HG02981 (cell line): ENCODE measurements at regions not wholly inside any gene's neighbourhood (a gene's known extent, or its start where the extent isn't known, plus 50 kb on each side); places are given as distances from the start of the nearest gene placed in this dataset.

Experiments
- ATAC-seq: cut with Tn5 transposase; IDR thresholded peaks from one replicate; pipeline ENCODE4 v1.9.1; 2021; ENCODE audit warnings: mild to moderate bottlenecking, moderate library complexity; ENCODE audit not compliant: unreplicated experiment

DNA sequence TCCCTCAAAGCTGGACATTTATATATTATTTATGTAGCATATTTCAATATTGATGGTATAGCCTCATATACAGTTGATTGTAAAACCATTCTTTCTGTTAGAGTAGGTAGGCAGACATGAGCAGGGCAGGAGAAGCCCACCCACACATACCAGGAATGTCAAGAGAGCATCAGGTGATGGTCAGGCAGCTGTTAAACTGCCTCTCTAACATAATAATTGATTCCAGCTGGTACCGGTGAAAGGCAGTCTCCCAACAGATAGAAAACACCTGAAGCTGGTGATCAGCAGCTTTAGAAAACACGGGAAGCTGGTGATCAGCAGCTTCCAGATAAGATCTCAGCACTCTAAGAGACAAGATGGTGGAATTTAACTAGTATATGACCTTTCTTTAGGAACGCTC lies 132.9 kb downstream of the SLITRK6 start:
- no peak for ATAC-seq

DNA sequence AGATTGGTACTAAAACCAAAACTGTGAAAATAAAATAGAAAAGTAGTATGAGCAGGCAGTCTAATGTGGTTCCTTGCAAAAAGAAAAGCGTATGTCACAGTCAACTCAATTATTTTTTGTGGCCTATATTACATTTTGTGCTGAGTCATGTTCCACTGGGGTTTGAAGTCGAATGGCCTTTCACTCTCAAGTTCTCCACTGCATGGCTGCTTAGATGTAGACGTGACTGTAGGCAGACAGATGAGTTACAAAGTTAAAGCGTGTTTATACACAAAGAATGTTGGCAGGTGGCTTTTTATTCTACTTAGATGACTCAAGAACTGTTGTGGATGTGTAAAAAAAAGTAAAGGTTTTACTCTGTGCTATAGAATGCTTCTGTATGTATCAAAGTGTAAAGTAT lies 133.9 kb downstream of the SLITRK6 start:
- ATAC-seq = no peak

DNA sequence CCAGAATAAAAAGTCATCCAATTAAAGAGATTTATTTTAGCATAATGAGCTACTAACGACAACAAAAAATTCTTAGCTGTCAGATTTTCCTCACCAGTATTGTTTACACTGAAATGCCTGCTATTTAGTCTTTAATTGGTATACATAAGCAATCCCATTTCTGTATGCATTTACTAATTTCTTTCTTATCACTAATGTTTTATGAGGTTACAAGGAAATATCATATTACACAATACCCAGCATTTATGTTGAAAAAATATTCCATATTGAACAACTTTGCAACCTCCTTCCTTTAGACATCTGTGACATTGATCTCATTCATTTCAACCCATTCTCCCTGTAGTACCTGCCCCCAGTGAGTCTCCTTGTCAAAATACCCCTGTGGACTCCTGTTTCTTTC lies 135.4 kb downstream of the SLITRK6 start:
- no peak for ATAC-seq

DNA sequence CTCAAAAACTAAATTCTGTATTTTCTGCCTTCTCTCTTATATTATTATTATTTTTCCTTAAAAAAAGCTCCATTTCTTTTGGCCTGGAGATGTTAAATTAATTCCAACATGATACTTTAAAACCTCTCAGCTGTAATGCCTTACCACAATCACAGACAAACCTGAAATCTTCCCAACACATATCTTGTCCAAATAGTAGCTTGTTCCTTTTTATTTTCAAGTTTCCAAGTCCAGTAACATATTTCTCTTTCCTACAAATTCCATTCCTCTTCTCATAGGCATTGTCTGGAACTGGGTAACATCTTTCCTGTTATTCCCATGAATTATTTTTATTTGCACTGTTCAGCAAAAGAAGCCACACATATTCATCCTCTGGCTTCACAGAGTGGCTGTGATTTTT lies 137.0 kb downstream of the SLITRK6 start:
- no peak for ATAC-seq

DNA sequence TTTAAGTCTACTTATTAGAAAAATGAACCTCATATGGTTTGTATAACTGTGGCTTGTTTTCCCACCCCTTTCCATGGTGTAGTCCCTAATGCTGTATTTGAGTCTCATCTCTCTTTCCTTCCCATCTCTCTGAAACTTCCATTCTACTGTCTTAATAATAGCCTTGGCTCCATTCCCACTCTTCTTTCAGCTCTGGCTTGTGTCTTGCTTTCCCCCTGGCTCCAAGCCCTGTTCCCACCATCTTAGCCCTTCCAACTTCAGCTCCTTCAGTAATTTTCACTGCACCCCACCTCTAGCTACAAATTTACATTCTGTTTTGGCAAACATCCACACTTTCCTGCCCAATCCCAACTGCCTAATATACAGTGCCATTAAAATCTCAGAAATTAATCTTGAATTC lies 137.5 kb downstream of the SLITRK6 start:
- ATAC-seq = no peak

DNA sequence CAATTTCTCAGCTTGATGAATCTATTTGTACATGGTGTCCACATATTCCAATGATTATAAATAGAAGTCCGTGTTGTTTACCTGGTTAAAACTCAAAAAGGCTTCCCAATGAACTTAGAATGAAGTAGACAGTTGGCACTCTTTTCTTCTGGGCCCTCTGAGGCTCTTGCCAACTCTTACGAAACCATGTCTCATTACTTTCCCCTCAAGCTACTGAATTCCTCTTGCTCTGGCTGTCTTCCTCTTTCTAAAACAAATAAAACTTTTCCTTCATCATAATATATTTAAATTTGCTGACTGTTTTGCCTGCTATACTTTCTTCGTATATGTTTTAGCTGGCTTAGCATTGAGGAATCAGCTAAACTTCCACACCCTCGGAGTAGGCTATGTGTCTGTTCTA lies 139.7 kb downstream of the SLITRK6 start:
- no peak for ATAC-seq

DNA sequence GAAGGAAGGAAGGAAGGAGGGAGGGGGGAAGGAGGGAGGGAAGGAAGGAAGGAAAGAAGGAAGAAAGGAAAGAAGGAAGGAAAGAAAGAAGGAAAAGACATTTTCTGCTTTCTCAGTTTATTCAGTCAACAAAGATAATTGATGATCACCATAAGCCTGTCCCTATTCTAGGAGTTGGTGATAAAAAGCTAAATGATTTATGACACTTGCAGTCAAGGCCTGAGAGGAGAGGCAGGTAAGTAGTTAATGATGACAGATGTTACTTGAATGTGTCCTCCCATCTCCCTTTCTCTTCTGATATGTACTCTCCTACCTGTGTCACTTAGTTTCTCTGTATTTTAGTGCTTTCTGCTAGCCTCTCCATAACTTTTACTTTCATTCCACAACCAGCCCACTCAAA lies 141.3 kb downstream of the SLITRK6 start:
- ATAC-seq = no peak

DNA sequence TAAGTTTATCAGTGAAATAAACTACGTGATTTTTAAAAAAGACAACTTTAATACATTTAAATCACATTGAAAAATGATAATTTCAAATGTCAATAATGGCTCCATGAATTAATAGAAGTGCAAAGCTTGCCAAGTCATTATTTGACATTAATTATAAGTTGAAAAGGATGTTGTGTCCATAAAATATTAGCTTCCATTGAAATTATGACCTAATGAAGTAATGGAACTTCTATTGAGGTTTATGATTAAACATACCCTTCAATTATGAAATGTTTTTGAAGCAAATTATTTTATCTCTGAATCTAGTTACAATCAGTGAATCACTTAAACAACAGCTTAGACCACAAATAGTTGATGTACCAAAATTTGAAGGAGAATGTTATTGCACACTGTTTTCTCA lies 144.2 kb downstream of the SLITRK6 start:
- no peak for ATAC-seq

DNA sequence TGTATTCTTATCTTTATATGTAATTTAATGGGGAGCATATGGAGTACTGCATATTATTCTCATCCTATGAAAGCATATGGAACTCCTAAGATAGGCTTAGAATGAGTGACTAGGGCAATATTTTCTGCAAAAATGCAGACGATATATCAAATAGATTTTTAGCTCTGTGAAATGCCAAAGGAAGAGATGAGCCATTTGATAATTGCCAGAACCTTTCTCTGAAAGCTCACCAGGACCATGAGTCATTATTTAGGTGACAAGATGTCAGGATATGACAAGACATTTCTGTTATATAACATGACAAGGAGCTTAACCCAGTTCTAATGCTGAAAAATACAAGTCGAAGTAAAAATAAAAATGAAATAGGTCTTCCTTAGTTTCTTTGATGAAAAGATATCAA lies 145.0 kb downstream of the SLITRK6 start:
- ATAC-seq = no peak

DNA sequence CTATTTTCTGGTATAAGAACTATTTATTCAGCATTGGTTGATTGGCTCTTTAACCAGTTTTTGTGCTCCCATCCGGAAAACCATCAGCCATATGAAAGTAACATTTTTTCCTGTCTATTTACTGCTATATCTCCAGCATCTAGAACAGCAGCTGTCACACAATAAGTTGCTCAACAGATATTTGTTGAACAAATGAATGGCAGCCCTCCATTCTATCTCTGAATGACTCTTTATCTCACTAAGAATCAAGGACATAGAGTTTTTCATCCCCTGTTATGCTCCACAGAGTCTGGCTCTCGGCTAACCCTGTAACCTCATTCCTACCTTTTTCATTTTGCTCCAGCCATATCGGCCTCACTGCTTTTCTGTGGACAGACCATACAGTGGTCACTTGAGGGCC lies 145.5 kb downstream of the SLITRK6 start:
- no peak for ATAC-seq

DNA sequence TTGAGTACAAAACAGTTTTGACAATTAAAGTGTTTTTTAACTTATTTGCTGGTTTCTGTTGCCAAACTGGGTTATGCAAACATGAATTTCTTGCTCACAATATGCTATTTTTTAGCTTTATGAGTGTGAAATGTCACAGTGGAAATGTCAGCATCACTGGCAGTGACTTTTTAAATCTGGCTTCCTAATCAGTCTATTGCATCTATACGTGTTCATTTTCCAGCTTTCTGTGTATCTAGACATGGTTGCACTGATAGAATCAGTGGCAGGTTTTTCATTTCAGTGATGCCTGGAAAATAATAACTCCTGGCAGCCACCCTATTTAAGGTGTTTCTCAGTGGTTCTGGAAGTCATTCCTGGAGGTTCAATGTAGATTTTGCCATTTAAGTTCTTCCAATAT lies 146.7 kb downstream of the SLITRK6 start:
- no peak for ATAC-seq

DNA sequence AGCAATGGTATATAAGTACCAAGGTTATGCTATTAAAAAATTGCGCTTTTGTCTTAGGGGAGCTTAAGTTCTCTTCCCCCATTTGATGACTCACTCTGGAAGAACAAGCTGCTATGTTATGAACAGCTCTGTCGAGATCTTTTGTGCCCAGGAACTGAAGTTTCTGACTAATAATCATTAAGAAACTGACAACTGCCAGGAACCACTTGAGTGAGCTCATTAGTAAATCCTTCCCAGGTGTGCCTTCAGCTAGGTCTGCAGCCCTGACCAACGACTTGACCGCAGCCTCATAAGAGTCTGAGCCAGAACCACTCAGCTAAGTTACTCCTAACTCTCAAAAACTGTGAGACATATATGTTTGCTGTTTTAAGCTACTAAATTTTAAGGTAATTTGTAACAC lies 147.8 kb downstream of the SLITRK6 start:
- ATAC-seq = no peak

DNA sequence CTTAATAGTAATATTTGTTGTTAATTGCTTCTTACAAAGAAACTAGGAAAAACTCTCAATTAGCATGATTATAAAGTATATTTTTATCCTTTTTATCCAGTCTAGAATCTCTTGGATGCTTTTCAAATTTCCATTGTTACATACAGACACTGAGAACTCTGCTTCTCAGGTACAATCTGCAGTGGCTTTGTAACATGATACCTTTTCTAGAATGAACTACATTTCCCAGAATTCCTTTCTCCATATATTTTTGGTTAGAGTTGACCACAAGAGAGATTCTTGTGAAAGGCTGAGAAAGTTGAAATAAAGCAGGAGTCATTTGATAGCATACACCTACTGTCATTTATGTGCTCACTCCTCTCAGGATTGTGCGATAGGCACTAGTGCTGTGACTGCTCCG lies 148.6 kb downstream of the SLITRK6 start:
- ATAC-seq = no peak

DNA sequence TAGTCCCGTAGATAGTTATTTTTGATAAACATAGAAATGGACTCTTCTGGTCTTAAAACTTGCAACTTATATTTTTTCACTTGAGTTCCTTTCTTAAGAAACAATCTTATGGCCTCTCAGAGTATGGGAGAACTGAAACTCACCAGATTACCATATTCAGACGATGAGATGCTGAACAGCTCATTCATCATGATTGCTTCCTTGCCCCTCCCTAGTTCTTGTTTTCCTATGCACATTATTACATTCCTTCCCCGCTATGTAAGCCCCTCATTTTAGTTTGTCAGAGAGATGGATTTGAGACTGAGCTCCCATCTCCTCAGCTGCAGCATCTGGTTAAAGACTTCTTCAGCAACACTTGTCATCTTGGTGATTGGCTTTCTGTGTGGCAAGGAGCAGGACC lies 158.5 kb downstream of the SLITRK6 start:
- ATAC-seq = no peak

DNA sequence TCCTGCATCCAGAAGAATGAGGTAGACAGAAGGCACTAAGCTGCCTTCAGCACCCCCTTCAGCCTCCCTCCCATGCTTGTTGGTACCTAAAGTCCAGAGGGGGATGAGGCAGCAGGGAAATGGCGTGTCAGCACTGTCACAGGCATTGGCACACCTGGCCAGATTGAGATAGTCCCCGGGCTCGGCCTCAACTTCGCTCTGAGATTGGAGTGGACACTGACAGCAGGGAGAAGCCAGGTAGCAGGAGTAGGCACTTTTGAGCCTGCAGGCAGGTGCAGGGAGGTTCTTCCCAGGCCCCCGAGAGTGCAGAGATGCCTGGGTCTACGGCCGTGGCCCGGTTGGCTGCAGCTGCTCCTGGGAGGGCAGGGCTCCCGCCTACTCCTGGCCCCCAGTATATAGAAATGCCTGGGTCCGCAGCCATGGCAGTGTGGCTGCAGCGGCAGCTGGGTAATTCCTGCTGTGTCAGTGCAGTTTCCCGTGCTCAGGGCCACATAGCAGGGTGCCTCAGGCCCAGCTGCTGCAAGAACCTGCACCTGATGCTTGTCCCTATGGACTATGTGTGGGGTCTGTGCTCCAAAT lies 160.3 kb downstream of the SLITRK6 start:
- ATAC-seq = no peak

DNA sequence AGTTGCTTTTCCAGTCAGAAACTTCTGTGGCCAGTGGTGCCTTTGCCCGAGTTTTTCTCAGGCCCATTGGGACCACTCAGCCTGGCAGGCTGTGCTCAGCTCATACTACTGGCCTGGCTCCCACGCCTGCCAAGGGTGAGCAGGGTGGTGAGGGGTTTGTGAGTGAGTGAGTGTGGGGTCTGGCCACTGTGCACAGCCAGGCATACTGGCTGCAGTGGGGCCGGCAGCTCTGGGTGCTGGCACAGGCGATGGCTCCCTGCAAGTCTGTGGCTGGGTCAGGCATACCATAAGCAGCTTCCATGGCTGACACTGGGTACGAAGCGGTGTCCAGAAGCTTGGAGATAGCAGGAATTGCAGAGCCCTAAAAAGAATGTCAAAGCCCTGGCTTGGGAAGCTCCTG lies 161.0 kb downstream of the SLITRK6 start:
- no peak for ATAC-seq

DNA sequence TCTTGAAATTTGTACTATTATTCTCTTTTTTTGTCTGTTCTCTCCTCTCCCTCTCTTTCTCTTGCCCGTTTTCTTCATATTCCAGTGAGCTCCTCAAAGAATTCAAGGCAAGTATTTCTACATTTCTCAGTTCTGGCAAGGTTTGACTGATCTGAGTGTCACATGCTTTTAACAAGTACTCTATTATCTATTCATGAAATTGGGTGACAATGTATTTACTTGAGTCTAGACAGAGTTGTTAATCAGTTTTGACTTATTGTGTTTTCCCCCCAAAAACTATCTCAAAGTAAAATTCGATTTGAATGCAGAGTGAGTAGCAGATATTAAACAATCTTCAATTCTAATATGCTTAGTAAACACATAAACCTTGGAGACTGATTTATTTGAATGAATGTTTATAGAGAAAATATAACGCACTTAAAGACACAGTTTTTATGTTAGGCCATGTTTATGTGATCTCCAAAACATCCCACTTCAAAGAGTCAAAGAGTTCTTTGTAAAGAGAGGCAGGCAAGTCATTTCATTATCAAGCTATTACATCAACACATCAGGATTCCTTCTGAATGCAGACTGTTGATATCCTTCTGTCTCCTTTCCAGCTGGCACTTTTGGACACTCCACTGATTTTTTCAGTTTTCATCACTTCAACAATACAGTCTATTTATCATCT lies 166.6 kb downstream of the SLITRK6 start:
- ATAC-seq = no peak

DNA sequence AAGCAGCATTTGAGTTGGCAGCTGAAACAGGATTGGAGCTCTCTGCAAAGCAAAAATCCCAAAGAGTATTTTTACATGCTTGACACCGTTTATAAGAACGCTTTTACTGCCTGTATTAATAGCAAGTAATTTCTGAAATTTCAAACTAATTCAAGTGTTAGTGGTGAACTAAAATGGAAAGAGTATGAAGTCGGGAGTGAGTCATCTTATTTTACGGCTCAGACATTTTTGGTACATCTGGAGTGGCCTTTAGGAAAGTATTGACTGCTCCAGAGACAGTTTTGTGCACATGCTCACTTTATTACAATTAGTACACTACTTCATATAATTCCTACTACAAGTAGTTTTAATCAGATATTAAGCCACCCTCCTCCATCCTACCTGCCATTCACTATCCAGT lies 167.4 kb downstream of the SLITRK6 start:
- no peak for ATAC-seq

DNA sequence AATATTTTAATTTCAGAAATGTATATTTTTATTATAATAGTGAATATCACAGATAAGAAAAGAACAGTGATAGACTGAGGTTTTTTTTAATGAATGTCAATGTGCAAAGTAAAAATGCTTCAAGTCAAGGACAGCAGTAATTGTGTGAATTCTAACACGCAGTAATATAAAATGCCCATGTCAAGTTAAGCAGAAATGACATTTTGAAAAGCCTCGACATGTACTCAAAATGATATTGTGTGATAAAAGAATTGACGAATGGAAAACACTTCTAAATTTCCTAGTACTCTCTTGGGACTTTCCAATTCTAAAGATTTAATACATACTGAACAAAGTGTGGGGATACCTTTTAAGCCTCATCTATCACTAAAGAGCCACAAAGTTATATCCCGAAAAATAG lies 172.6 kb downstream of the SLITRK6 start:
- ATAC-seq = no peak

DNA sequence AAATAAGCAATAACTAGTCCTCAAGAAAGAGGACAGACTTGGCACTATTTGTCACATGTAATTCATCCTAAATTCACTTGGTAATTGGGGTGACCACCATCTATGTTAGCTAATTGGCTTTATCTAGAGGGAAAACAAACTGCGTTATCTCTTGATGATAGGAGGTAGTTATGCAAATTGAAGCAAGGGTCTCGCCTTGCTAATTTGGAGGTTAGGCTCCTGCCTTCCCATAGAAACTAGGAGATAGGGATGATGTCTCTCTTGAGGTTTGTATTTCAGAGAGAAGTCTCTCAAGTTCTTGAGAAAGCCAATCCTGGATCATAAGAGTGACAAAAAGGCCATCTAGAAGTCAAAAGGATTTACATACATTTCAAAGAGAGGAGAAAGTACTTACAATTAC lies 179.9 kb downstream of the SLITRK6 start:
- ATAC-seq = no peak

DNA sequence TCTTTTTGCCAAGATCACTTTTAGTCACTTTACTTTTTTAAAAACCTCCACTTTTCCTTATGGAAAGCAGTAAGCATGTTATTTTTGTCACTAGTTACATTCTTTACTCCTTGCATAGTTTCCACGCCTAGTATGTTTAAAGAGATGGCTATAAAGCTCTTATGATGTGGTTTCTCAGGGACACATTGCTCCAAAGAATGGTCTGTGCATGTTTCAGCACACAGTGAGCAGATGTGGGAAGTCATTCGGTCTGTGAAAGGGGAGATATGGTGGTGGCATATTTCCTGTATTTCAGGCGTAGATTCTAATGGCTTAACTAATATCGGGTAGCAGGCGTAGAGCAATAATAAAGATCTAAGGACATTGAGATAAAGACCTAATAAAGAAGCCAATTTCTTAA lies 180.7 kb downstream of the SLITRK6 start:
- ATAC-seq = no peak

DNA sequence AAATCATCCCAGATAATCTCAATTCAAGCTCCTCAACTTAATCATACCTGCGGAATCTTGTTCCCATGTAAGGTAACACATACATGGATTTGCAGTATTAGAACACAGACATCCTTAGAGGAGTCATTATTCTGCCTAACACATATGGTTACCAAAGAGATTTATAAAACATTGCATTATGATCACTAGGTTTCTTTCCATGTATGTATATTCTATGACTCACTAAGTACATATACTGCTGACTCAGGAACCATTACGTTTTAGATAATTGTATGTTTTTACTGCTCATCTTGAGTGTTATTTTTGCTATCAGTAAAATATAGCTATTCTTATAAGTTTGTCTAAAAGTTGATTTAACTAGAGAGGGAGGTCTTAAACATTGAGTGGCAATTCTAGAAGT lies 182.9 kb downstream of the SLITRK6 start:
- no peak for ATAC-seq

DNA sequence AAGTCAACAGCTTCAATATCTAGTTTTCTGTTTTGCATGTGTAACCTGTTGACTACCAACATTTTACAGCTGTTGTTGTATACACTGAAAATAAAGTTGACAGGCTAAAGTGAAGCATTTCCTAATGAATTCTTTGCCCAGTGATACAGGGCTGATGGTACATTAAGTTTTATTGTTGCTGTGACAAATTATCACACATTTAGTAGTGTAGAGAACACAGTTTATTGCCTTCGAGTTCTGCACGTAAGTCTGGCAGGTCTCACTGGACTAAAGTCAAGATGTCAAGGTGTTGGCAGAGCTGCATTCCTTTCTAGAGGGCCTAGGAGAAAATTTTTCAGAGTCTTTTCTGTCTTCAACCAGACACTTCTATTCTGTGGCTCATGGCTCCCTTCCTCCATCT lies 184.2 kb downstream of the SLITRK6 start:
- no peak for ATAC-seq
